ENCODE measurements at regions not wholly inside any gene's neighbourhood (a gene's known extent, or its start where the extent isn't known, plus 50 kb on each side); places are given as distances from the start of the nearest gene placed in this dataset.
"Not testable (repeated sequence)": the region's sequence is repeated elsewhere in the genome, so short reads cannot be mapped to it uniquely, and the experiment has no call there.

DNA sequence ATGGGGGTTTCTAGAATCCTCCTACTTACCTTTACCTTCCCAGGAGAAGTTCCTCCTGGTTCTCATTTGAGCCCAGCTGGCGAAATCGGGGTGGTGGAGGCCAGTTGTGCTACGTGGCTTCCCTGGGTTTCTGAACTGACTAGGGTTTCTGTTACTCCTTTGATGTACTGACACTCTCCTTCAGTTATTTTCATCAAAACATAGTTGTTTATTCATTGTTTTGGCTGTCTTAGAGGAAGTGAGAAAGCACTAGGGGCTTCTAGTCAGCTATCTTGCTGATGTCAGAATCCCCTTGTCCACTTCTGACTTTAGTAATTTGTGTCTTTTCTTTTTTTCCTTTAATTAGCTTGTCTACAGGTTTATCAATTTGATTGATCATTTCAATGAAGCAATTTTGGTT, 332.2 kb upstream of the TANK start:
- Histone ChIP-seq H3K27me3 (no peaks in the 10 kb centered on the region), H3K9me3 (peaks cover 7% of the 10 kb centered on the region), H3K4me3 (no peak overlapping the region), H3K4me1 (no peaks in the 10 kb centered on the region), H3K36me3 (no peaks in the 10 kb centered on the region), H3K27ac (no peak overlapping the region)
- DNase-seq (ENCODE audit: low spot score in 2 of 2): no peak
- WGBS: 90% methylated on average over 3 of the region's 3 CpGs
- TF ChIP-seq POLR2AphosphoS5 (IDR thresholded peaks at IDR 0.05) (no peak), CTCF (IDR thresholded peaks at IDR 0.05) (no peak), EP300 (IDR thresholded peaks at IDR 0.05) (no peak), POLR2A (IDR thresholded peaks at IDR 0.05) (no peak)

GRCh38 chr2:160832381-160832780, 327.8 kb upstream of the TANK start:
- H3K4me1 ChIP-seq; DNase-seq (ENCODE audit: low spot score in 2 of 2); H3K27ac ChIP-seq; H3K36me3 ChIP-seq; H3K27me3 ChIP-seq; H3K9me3 ChIP-seq; H3K4me3 ChIP-seq: not testable (repeated sequence)
- WGBS: over 99% methylated on average over 5 of the region's 5 CpGs

DNA sequence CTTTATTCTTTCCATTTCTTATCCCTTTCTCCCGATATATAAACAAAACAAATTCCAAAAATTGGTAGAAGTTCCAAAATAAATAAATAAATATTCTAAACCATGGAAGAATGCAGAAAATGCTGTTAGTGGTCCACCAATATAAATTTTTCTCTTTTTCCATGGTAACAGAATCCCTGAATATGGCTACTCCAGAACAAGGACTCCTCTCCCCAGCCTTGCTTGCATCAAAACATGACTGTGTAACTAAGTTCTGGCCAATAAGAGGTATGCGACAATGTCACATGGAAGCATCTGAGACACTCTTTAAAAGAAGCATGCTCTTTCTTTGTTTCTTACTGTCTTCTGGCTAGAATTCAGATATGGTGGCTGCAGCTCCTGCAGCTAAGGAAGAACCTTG, 325.1 kb upstream of the TANK start:
- Histone ChIP-seq H3K9me3 (no peaks in the 10 kb centered on the region), H3K36me3 (no peaks in the 10 kb centered on the region), H3K4me1 (no peaks in the 10 kb centered on the region), H3K4me3 (no peak overlapping the region), H3K27me3 (no peaks in the 10 kb centered on the region), H3K27ac (no peak overlapping the region)
- WGBS: 68% methylated on average over 2 of the region's 2 CpGs
- TF ChIP-seq CTCF (IDR thresholded peaks at IDR 0.05) (no peak), POLR2AphosphoS5 (IDR thresholded peaks at IDR 0.05) (no peak), POLR2A (IDR thresholded peaks at IDR 0.05) (no peak), EP300 (IDR thresholded peaks at IDR 0.05) (no peak)
- no peak for DNase-seq (ENCODE audit: low spot score in 2 of 2)

DNA sequence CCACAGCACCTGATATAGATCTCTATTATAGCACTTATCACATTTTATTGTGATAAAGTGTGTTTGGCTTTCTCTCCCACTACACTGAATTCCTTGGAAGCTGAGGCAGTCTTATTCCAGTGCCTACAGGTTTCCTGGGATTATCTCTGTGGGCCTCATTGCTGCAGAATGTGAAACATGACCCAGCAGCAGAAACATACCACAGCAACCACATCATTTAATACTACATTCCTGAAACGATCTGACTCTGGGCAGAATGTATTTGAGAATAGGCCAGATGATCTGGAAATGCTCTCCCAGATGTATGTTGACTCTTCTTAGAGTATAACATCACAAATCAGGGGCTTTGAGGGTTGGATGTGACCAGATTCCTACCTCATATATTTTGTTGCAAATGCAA, 323.5 kb upstream of the TANK start:
- H3K4me1 ChIP-seq: no peaks in the 10 kb centered on the region
- DNase-seq (ENCODE audit: low spot score in 2 of 2): no peak
- no peak overlapping the region for H3K4me3 ChIP-seq
- 8% methylated on average over 1 of the region's 1 CpG for WGBS
- no peaks in the 10 kb centered on the region for H3K9me3 ChIP-seq
- no peaks in the 10 kb centered on the region for H3K36me3 ChIP-seq
- H3K27me3 ChIP-seq: no peaks in the 10 kb centered on the region
- TF ChIP-seq EP300 (IDR thresholded peaks at IDR 0.05) (no peak), POLR2A (IDR thresholded peaks at IDR 0.05) (no peak), CTCF (IDR thresholded peaks at IDR 0.05) (no peak), POLR2AphosphoS5 (IDR thresholded peaks at IDR 0.05) (no peak)
- no peak overlapping the region for H3K27ac ChIP-seq

DNA sequence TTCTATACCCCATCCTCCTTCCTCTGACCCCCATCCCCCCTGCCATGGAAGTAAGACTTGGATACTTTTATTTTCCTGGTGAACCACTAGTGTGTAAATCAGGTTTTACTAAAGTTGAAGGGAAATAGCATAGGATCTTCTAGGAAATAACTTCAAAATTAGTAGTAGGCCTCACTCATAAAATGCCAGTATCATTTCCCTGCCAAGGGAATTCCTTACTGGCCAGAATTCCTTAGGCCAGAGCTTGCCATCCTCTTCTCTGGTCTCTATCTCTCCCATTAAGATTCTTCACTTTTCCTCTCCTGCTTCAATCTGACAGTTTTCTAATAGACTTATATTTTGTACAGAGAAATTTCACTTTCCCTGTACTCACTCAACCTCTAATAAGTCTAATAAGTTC, 322.8 kb upstream of the TANK start:
- H3K27ac ChIP-seq: no peak overlapping the region
- H3K36me3 ChIP-seq: no peaks in the 10 kb centered on the region
- no peaks in the 10 kb centered on the region for H3K27me3 ChIP-seq
- no peaks in the 10 kb centered on the region for H3K4me1 ChIP-seq
- DNase-seq (ENCODE audit: low spot score in 2 of 2): no peak
- H3K4me3 ChIP-seq: no peak overlapping the region
- TF ChIP-seq CTCF (IDR thresholded peaks at IDR 0.05): no peak
- no peak for TF ChIP-seq POLR2A (IDR thresholded peaks at IDR 0.05)
- TF ChIP-seq EP300 (IDR thresholded peaks at IDR 0.05): no peak
- no peak for TF ChIP-seq POLR2AphosphoS5 (IDR thresholded peaks at IDR 0.05)
- H3K9me3 ChIP-seq: no peaks in the 10 kb centered on the region

- H3K9me3 ChIP-seq: peaks cover 2% of the 10 kb centered on the region
- H3K36me3 ChIP-seq: no peaks in the 10 kb centered on the region
- no peaks in the 10 kb centered on the region for H3K4me1 ChIP-seq
- no peaks in the 10 kb centered on the region for H3K27me3 ChIP-seq
- H3K27ac ChIP-seq: no peak overlapping the region
- TF ChIP-seq EP300 (IDR thresholded peaks at IDR 0.05) (no peak), POLR2AphosphoS5 (IDR thresholded peaks at IDR 0.05) (no peak), POLR2A (IDR thresholded peaks at IDR 0.05) (no peak), CTCF (IDR thresholded peaks at IDR 0.05) (no peak)
- no peak overlapping the region for H3K4me3 ChIP-seq
- WGBS: 85% methylated on average over 1 of the region's 1 CpG
- no peak for DNase-seq (ENCODE audit: low spot score in 2 of 2)
Measured at GRCh38 chr2:160838147-160838546, 322.1 kb upstream of the TANK start.
